HS-5 (cell line): ENCODE measurements at regions not wholly inside any gene's neighbourhood (a gene's known extent, or its start where the extent isn't known, plus 50 kb on each side); places are given as distances from the start of the nearest gene placed in this dataset.

Experiments used
- DNase-seq: peaks from one replicate; pipeline ENCODE4 v3.0.0-alpha.2; 2012; ENCODE audit warnings: low read depth

DNA sequence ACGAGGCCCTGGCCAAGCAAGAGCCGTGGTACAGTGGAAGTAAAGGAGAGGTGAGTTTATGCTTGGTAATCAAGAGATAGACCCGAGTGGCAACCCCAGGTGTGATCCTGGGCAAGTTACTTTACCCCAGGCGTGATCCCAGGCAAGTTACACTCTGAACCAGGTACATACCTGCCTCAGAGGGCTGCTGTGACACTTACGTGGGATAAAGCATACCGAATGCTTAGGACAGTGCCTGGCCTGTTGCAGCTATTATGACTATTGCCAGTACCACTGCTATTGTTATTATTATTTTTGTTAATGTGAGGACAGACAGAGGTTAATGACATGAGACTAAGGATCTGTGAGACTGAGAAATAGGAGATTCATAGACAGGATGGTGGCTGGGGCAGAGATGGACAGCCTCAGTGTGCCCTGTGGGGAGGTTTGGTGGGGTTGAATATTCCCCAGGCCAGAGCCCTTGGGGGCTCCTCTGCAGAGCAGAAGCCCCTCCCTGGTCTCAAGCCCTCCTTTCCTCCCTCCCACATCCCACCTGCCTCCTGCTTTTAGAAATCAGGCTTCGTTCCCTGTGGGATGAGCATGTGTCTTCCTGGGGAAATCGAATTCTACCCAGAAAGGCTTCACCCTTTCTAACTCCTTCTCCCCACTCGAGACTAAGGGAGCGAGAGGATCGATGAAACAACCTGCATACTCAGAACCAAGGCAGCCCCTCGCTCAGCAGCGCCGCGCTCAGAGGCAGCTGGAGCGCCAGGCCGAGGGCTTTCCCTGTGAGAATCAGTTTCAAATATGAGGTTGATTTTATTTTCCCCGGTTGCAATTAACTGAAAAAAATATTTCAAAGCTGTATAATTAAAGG, 62.0 kb upstream of the SIX3 start:
- no peak for DNase-seq

DNA sequence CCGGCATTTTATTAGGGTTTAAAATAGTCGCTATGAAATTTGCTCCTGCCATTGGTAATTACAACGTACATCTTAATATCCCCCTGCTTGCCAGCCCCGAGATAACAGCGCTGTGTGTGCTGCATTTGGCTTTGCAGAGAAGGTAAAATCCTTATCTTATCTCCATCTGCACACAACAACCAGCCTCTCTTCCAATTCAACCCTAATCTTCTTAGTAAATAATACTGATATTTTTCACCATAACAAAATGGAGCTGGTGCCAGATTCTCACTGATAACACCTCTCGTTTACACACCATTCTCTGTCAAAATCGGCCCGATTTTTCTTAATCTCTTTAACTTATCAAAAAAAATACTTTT, 61.4 kb upstream of the SIX3 start:
- DNase-seq, result no peak

DNA sequence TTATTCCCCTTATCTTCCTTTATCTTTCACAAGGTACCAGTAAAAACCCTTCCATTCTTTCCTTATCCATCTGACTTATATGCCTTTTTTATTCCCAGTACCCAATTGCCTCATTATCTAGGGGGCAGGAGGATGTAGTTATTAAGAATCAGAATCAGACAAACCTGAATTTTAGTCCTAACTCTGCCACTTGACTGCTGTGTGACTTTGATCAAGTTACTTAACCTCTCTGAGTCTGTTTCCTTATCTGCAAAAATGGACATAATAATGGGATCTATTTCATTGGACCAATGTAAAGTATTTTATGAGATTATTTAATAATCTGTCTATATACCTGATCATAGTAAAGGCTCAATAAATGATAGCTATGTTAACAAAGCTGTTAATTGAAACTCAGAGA, 59.6 kb upstream of the SIX3 start:
- DNase-seq, result no peak

DNA sequence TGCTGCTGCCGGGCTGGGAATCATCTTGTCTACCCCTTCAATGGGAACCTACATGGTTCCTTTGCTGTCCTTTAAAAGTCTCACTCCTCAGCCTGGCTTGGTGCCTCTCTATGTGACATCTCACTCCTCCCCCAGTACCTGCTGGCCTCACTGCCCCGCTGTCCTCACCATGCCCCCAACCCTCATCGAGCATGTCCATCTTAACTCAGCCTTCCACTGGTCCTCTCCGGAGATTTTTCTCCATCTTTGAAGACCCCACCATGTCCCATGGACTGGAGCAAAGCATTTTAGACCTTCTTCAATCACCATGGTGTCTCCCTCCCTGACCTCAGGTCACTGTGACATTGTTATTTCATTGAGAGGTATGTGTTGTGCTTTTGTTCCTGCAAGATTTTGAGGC, 58.1 kb upstream of the SIX3 start:
- DNase-seq, result no peak

DNA sequence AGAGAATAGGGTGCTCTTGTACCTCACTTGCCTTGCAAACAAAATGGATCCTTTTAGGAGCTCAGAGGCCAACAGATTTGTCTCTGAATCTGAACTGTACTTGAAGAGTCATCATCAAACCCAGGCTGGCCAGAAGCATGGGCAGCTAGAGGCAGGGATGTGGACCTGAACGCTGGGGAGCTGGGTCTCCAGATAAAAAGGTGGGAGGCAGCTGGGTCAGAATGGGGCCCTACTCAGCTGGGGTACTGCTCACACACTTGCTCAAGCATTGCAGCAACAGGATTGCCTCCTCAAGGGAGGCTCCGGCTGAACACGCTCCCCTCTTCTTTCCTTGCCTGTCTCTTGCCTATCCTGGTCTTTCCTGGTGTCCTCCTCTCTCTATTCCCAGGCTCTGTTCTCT, 57.3 kb upstream of the SIX3 start:
- no peak for DNase-seq

DNA sequence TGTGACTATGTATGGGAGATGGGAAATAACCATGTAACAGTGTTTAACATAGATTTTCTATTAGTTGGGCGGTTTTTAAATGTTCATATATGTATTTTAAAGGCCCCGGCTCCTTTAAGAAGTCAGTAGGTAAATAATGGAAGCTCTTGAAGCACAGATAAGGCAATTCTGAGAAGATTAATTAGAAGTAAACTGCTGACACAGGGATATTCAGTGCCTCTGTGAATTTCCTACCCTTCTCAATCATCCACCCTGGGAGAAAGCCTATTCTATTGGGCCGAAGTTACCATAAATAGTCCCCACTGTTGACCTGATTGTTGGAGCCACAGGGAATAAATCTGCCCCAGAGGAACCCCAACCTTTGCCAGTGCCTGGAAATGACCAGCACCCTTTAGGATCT, 56.8 kb upstream of the SIX3 start:
- no peak for DNase-seq

DNA sequence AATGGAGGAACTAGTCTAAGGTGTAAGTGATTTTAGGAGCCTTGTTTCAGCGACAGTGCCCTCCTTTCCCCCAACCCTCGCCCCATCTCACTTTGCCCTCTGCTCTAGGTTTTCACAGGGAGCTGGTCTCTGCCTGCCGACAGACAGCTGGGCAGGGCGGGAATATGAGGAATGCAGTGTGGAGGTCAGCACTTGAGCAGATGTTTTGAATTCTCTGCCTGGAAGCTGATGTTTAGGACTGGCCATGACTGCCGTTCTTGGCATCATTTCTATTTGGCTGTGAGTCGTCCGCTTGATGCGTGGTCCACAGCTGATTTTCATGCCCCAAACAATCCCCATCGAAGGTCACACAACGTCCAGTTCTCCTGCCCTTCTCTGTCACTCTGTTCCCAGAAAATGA, 55.1 kb upstream of the SIX3 start:
- no peak for DNase-seq

DNA sequence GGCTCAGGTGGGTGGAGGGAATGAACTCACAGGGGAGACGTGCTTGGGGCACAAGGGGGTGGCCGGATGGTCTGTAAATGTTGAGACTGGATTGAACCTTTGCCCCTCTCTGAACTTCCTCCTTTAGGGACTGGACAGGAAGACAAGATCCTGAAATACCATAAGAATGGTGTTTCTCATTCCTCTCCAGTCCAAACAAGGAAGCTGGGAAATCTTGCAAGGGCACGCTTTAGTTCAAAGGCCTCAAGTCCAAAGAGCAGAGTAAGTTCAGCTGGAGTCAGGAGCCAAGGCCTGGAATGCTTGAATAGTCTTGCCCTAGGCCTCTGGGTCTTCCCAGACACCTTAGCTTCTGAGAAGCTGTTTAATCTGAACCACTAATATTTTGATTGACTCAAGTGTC, 52.4 kb upstream of the SIX3 start:
- DNase-seq, result no peak
